Panc1 (cell line): ENCODE measurements at regions not wholly inside any gene's neighbourhood (a gene's known extent, or its start where the extent isn't known, plus 50 kb on each side); places are given as distances from the start of the nearest gene placed in this dataset.

Experiments used
- ATAC-seq: fragments of 200-7000 bp; cut with Tn5 transposase; 2 replicates; pipeline ENCODE4 v1.9.1; 2020; ENCODE audit warnings: mild to moderate bottlenecking, moderate library complexity
- BruUV-seq: library from RNA; stranded (reverse); fragments of 400-500 nt; replicated peaks from 2 replicates; lab custom pipeline; 2021; lab: Mats Ljungman, UMichigan
- CTCF ChIA-PET: fragments of 300-600 bp; sonication (Branson Sonifier 250); formaldehyde crosslinking; loops from one replicate; lab custom pipeline; 2022; ENCODE audit warnings: antibody characterized with exemption; lab: Charles Lee
- POLR2A ChIA-PET: fragments of 300-600 bp; sonication (Branson Sonifier 250); formaldehyde crosslinking; loops from one replicate; lab custom pipeline; 2022; ENCODE audit warnings: antibody characterized with exemption; lab: Charles Lee
- DNase-seq: peaks from one replicate; pipeline ENCODE4 v3.0.0-alpha.2; 2010; ENCODE audit warnings: low read depth, low spot score
- H3K27ac ChIP-seq: 2 replicates; pipeline ENCODE4 v1.5.1; 2011; ENCODE audit warnings: mild to moderate bottlenecking, low read length, inconsistent platforms
- H3K27me3 ChIP-seq: fragments of 200-500 bp; sonication (Bioruptor generic); 2 replicates; pipeline ENCODE4 v1.6.0; 2014; ENCODE audit warnings: low read length, inconsistent platforms; ENCODE audit not compliant: control insufficient read depth, insufficient read depth
- H3K36me3 ChIP-seq: fragments of 200-500 bp; sonication (Bioruptor generic); 2 replicates; pipeline ENCODE4 v1.5.1; 2014; ENCODE audit warnings: inconsistent platforms, mild to moderate bottlenecking, low read length, moderate library complexity; ENCODE audit not compliant: control insufficient read depth, insufficient read depth
- H3K4me1 ChIP-seq: 2 replicates; pipeline ENCODE4 v1.5.1; 2011; ENCODE audit warnings: inconsistent platforms, mild to moderate bottlenecking, low read length, moderate library complexity; ENCODE audit not compliant: control insufficient read depth, insufficient read depth
- H3K4me3 ChIP-seq, 2 experiments: 2 replicates each; pipeline ENCODE4 v1.5.1; 2011 to 2012; ENCODE audit warnings: low read depth in 2 of 2, low read length in 2 of 2, mild to moderate bottlenecking in 2 of 2, inconsistent platforms in 1 of 2, moderate library complexity in 1 of 2
- H3K9me3 ChIP-seq: fragments of 200-500 bp; sonication (Bioruptor generic); 2 replicates; pipeline ENCODE4 v1.5.1; 2014; ENCODE audit warnings: low read depth, mild to moderate bottlenecking, inconsistent platforms, low read length, moderate library complexity; ENCODE audit not compliant: control insufficient read depth, insufficient read depth
- POLR2AphosphoS5 ChIP-seq: IDR thresholded peaks from 2 replicates; pipeline ENCODE4 v1.6.1; 2012; ENCODE audit warnings: mild to moderate bottlenecking, low read depth, low read length, moderate library complexity
- SIN3A ChIP-seq: IDR thresholded peaks from 2 replicates; pipeline ENCODE4 v1.6.1; 2012; ENCODE audit warnings: low read depth, mild to moderate bottlenecking, low read length, moderate library complexity, borderline replicate concordance; ENCODE audit not compliant: insufficient read depth
- TCF7L2 ChIP-seq: IDR thresholded peaks from 2 replicates; pipeline ENCODE4 v1.6.1; 2011; ENCODE audit warnings: mild to moderate bottlenecking, low read depth, low read length, inconsistent platforms
- in situ Hi-C: cut with HindIII; loops from 2 replicates; pipeline ENCODE4 v1.10.0; 2016; ENCODE audit warnings: low sequenced_read_pairs, low pct_unique_long_range_greater_than_20kb
- intact Hi-C: fragments of 100-400 bp; cut with micrococcal nuclease; formaldehyde crosslinking; loops from one replicate; pipeline ENCODE4 v1.10.0; 2022; ENCODE audit not compliant: unreplicated experiment
- TF ChIP-seq, protein P1 (sequence below): fragments of 450-650 bp; IDR thresholded peaks from 2 replicates; pipeline ENCODE4 v1.5.1; 2017; ENCODE audit warnings: mild to moderate bottlenecking
- TF ChIP-seq, protein P2 (sequence below), 2 experiments: IDR thresholded peaks; 2 replicates each; pipeline ENCODE4 v1.6.1; 2011 to 2012; ENCODE audit warnings: low read depth in 2 of 2, control low read depth in 1 of 2, low read length in 1 of 2, mild to moderate bottlenecking in 1 of 2, moderate library complexity in 1 of 2; ENCODE audit not compliant: insufficient read depth in 1 of 2

DNA sequence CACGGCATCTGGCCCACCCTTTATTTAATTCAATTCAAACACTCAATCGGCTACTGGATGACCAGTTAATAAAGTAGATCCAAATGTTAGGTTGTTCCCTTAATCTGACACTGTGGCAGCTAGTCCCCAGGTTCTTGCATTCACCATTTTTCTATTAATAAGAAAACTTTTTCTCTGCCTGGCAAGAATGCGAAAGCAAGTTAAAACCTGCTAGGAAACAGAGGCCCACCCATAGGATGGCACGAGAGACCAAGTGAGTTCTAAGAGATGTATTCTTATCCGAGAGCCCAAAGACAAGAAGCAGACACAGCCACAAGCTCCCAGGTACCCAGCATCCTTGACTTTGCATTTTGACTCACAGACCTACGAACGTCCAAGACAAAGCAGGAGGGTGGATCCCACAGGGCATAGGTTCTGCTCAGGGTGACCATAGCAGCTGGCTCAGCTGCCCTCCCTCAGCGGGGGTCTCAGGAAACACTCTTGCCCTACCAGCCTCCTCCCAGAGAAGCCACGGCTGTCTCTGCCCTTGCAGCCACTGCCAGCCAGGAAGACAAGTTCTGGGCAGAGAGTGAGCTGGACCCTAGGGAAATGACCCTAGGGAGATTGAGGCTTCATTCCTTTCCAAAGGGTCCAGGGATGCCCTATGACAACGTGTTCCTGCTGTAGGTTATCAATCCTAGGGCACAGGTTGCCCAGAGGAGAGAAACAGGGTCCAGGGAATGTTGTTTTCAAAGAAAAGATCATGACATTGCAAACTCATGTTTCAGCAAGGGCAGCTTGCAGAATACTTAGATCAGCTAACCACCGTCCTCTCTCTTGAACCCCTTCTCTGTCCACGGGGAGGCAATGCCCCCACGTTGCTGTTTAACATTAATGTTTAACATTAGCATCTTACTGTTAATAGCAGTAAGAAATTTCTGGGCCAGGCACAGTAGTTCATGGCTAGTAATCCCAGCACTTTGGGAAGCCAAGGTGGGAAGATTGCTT is 147.2 kb upstream of the ZNF507 start:
- ChIA-PET CTCF (interaction anchor here (0.6 kb wide), 1 partner anchor 9 kb away, joined by 3 read pairs; no protein-coding TSS in a partner anchor), POLR2A (no interaction called here)
- Histone ChIP-seq H3K36me3 (no peaks in the 10 kb centered on the region), H3K9me3 (no peaks in the 10 kb centered on the region), H3K27ac (no peak overlapping the region), H3K4me3 (no peak overlapping the region), H3K27me3 (0 out of 2 replicates have a peak, but pooled peaks cover 2% of the 10 kb centered on the region), H3K4me1 (no peaks in the 10 kb centered on the region)
- TF ChIP-seq, protein P1, sequence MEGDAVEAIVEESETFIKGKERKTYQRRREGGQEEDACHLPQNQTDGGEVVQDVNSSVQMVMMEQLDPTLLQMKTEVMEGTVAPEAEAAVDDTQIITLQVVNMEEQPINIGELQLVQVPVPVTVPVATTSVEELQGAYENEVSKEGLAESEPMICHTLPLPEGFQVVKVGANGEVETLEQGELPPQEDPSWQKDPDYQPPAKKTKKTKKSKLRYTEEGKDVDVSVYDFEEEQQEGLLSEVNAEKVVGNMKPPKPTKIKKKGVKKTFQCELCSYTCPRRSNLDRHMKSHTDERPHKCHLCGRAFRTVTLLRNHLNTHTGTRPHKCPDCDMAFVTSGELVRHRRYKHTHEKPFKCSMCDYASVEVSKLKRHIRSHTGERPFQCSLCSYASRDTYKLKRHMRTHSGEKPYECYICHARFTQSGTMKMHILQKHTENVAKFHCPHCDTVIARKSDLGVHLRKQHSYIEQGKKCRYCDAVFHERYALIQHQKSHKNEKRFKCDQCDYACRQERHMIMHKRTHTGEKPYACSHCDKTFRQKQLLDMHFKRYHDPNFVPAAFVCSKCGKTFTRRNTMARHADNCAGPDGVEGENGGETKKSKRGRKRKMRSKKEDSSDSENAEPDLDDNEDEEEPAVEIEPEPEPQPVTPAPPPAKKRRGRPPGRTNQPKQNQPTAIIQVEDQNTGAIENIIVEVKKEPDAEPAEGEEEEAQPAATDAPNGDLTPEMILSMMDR: no peak
- TF ChIP-seq SIN3A (no peak), POLR2AphosphoS5 (no peak), TCF7L2 (no peak)
- TF ChIP-seq, protein P2, sequence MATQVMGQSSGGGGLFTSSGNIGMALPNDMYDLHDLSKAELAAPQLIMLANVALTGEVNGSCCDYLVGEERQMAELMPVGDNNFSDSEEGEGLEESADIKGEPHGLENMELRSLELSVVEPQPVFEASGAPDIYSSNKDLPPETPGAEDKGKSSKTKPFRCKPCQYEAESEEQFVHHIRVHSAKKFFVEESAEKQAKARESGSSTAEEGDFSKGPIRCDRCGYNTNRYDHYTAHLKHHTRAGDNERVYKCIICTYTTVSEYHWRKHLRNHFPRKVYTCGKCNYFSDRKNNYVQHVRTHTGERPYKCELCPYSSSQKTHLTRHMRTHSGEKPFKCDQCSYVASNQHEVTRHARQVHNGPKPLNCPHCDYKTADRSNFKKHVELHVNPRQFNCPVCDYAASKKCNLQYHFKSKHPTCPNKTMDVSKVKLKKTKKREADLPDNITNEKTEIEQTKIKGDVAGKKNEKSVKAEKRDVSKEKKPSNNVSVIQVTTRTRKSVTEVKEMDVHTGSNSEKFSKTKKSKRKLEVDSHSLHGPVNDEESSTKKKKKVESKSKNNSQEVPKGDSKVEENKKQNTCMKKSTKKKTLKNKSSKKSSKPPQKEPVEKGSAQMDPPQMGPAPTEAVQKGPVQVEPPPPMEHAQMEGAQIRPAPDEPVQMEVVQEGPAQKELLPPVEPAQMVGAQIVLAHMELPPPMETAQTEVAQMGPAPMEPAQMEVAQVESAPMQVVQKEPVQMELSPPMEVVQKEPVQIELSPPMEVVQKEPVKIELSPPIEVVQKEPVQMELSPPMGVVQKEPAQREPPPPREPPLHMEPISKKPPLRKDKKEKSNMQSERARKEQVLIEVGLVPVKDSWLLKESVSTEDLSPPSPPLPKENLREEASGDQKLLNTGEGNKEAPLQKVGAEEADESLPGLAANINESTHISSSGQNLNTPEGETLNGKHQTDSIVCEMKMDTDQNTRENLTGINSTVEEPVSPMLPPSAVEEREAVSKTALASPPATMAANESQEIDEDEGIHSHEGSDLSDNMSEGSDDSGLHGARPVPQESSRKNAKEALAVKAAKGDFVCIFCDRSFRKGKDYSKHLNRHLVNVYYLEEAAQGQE (IDR thresholded peaks at IDR 0.05; ENCODE audit: insufficient read depth in 1 of 2, low read depth in 2 of 2, low read length in 1 of 2): no peak
- ATAC-seq: no peak
- DNase-seq: no peak
- in situ Hi-C loops (no loop called here), intact Hi-C loops (no loop called here)
- BruUV-seq: no TSS peak

DNA sequence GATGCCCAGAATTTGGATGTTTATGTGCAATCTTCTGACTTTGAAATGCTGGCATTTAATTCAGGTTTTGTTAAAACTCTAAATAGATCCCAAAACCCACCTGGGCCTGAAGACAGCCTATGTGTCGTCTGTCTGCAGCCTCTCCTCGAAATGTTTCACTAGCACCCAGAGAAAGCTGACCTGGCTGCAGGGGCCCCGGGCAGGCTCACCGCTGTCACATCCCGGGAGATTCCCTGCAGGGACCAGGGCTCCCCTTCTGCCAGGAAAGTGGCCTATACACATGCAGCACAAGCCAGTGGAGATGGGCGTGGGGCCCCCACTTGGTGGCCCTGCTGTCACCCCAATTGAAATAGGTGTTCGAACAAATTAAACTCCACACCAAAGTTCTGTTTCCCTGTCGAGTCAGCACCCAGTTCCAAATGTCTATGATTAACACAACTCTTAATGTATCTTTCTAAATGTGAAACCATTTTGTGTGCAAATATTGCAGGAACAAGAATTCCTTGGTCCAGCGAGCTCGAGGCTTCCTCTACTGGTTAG is 145.8 kb upstream of the ZNF507 start:
- DNase-seq (no peak), ATAC-seq (no peak)
- Histone ChIP-seq H3K27me3 (0 out of 2 replicates have a peak, but pooled peaks cover 2% of the 10 kb centered on the region), H3K4me1 (no peaks in the 10 kb centered on the region), H3K9me3 (no peaks in the 10 kb centered on the region), H3K4me3 (no peak overlapping the region), H3K36me3 (no peaks in the 10 kb centered on the region), H3K27ac (no peak overlapping the region)
- intact Hi-C loops: no loop called here
- ChIA-PET POLR2A (no interaction called here), CTCF (no interaction called here)
- in situ Hi-C loops: no loop called here
- BruUV-seq: no TSS peak
- TF ChIP-seq TCF7L2 (no peak), POLR2AphosphoS5 (no peak), SIN3A (no peak)
- TF ChIP-seq, protein P2 (IDR thresholded peaks at IDR 0.05; ENCODE audit: insufficient read depth in 1 of 2, low read depth in 2 of 2, low read length in 1 of 2): no peak
- TF ChIP-seq, protein P1: no peak
